ENCODE measurements at regions not wholly inside any gene's neighbourhood (a gene's known extent, or its start where the extent isn't known, plus 50 kb on each side); places are given as distances from the start of the nearest gene placed in this dataset.
A peak's percentile ranks its signal among the peaks of the same experiment; 100 is the strongest.

GRCh38 chr11:70702040-70702648 is 303.8 kb downstream of the CTTN start:
- Histone ChIP-seq H3K4me1 (ENCODE audit: low read depth) (no peaks in the 10 kb centered on the region), H3K9me3 (no peaks in the 10 kb centered on the region), H3K36me3 (ENCODE audit: low read depth) (no peaks in the 10 kb centered on the region), H3K4me3 (no peak overlapping the region)
- ATAC-seq (no peak), DNase-seq (no peak)
- TF ChIP-seq, protein P1, sequence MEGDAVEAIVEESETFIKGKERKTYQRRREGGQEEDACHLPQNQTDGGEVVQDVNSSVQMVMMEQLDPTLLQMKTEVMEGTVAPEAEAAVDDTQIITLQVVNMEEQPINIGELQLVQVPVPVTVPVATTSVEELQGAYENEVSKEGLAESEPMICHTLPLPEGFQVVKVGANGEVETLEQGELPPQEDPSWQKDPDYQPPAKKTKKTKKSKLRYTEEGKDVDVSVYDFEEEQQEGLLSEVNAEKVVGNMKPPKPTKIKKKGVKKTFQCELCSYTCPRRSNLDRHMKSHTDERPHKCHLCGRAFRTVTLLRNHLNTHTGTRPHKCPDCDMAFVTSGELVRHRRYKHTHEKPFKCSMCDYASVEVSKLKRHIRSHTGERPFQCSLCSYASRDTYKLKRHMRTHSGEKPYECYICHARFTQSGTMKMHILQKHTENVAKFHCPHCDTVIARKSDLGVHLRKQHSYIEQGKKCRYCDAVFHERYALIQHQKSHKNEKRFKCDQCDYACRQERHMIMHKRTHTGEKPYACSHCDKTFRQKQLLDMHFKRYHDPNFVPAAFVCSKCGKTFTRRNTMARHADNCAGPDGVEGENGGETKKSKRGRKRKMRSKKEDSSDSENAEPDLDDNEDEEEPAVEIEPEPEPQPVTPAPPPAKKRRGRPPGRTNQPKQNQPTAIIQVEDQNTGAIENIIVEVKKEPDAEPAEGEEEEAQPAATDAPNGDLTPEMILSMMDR (IDR thresholded peaks at IDR 0.05): no peak
- intact Hi-C loops (cut with DNase I, micrococcal nuclease): no loop called here

GRCh38 chr11:70703141-70704064 is 305.1 kb downstream of the CTTN start:
- TF ChIP-seq, protein P1 (IDR thresholded peaks at IDR 0.05): no peak
- DNase-seq (peak in 2 of 3 donors; percentile 6 to 29), ATAC-seq (no peak)
- H3K4me3 ChIP-seq: no peak overlapping the region
- H3K4me1 ChIP-seq (ENCODE audit: low read depth): no peaks in the 10 kb centered on the region
- intact Hi-C loops (cut with DNase I, micrococcal nuclease): no loop called here
- no peaks in the 10 kb centered on the region for H3K36me3 ChIP-seq (ENCODE audit: low read depth)
- H3K9me3 ChIP-seq: no peaks in the 10 kb centered on the region

DNA sequence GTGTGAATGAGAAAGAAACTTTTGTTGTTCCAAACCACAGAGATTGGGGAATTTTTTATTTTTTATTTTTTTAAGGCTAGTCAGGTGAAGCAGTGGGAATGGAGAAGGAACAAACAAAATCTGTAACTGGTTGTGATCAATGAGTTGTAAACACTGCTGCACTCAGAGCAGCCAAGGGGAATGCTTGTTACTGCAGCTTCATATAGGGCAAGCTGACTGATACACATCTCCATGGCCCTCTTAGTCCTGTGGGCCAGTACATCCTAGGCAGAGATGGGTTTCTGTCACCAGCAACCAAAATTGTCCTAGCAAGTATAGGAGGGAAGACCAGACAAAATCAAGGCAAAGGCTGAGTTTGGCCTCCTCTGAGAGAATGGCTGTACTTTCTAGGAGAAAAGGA is 306.8 kb downstream of the CTTN start:
- TF ChIP-seq, protein P1 (IDR thresholded peaks at IDR 0.05): no peak
- Histone ChIP-seq H3K9me3 (no peaks in the 10 kb centered on the region), H3K4me3 (no peak overlapping the region), H3K4me1 (ENCODE audit: low read depth) (no peaks in the 10 kb centered on the region), H3K36me3 (ENCODE audit: low read depth) (no peaks in the 10 kb centered on the region)
- ATAC-seq (no peak), DNase-seq (no peak)
- intact Hi-C loops (cut with DNase I, micrococcal nuclease): no loop called here

DNA sequence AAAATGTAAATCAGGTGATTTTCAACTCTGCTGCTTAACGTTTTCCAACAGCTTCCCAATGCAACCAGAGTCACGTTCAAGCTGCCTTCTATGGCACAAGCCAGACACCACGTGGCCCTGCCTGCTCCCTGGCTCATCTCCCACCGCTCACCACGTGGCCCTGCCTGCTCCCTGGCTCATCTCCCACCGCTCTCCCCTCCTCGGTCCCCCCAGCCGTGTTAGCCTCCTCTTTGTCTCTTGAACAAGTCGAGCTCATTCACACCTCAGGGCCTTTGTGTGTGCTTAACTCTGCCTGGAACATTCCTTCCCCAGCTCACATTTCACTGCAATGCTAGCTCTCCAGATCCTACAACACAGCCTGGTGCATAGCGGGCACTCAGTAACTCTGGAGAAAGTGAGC is 307.6 kb downstream of the CTTN start:
- H3K4me1 ChIP-seq (ENCODE audit: low read depth): no peaks in the 10 kb centered on the region
- ATAC-seq (no peak), DNase-seq (peak in 1 of 3 donors; percentile 26)
- no peaks in the 10 kb centered on the region for H3K9me3 ChIP-seq
- H3K4me3 ChIP-seq: no peak overlapping the region
- intact Hi-C loops (cut with DNase I, micrococcal nuclease): no loop called here
- no peaks in the 10 kb centered on the region for H3K36me3 ChIP-seq (ENCODE audit: low read depth)
- TF ChIP-seq, protein P1 (IDR thresholded peaks at IDR 0.05): no peak

- Histone ChIP-seq H3K9me3 (no peaks in the 10 kb centered on the region), H3K36me3 (ENCODE audit: low read depth) (no peaks in the 10 kb centered on the region), H3K4me3 (no peak overlapping the region), H3K4me1 (ENCODE audit: low read depth) (no peaks in the 10 kb centered on the region)
- no peak for ATAC-seq
- TF ChIP-seq, protein P1 (IDR thresholded peaks at IDR 0.05): no peak
- DNase-seq: peak in 1 of 3 donors; percentile 13
- intact Hi-C loops (cut with DNase I, micrococcal nuclease): no loop called here
Observed at GRCh38 chr11:70707821-70708220, 309.5 kb downstream of the CTTN start.

All from mucosa of descending colon (tissue), 3 donors.